PC-3 (cell line): ENCODE measurements at regions not wholly inside any gene's neighbourhood (a gene's known extent, or its start where the extent isn't known, plus 50 kb on each side); places are given as distances from the start of the nearest gene placed in this dataset.

Source experiments
- EZH2 ChIP-seq: fragments of 300-600 bp; sonication (generic); IDR thresholded peaks from one replicate; pipeline ENCODE4 v1.6.1; 2017; ENCODE audit warnings: antibody characterized with exemption, mild to moderate bottlenecking, low read length; ENCODE audit not compliant: unreplicated experiment
- EZH2phosphoT487 ChIP-seq: fragments of 300-600 bp; sonication (generic); IDR thresholded peaks from 2 replicates; pipeline ENCODE4 v1.6.1; 2018; ENCODE audit warnings: mild to moderate bottlenecking, antibody characterized with exemption, low read length, borderline replicate concordance
- TF ChIP-seq, protein P1 (sequence below): fragments of 300-600 bp; sonication (generic); conservative IDR thresholded peaks from 2 replicates; pipeline ENCODE4 v1.5.1; 2017; ENCODE audit warnings: antibody characterized with exemption, low read depth, mild to moderate bottlenecking, low read length

DNA sequence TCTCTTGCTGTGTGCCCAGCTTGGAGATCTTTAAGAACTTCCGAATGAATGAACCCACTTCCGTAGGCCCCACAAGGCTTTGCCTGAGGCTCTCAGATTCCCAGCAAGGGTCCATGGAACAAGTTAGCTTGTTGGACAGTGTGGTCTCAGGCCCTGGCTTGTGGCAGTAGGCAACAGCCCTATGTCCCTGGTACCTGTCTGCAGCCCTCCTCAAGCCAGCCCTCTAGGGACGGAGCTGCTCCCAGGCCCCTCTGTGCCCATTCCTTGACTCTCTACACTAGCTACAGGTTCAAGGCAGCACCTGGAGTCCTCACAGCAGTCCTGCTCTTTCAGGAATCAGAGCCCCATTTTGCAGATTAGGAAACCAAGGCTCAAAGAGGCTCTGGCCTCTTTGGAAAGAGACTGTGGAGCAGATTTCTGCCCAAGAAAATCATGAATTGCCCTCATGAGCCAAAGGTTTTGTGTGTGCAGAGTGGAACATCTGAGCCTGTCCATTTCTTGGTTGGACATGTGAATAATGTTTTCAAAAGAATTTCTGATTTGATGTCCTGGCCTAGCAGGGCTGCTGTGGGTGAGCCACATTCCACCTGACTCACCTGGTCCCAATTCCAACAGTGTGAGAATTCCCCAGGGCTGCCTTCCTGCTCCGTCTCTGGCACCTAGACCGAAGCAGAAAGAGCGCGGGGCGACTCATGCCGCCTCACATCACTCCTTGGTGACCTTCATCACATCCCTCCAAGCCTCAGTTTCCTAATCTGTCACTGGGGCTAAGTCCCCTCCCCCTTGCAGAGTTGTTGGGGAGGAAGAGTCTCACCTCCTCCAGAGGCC is 131.7 kb downstream of the BARX1 start:
- TF ChIP-seq, protein P1, sequence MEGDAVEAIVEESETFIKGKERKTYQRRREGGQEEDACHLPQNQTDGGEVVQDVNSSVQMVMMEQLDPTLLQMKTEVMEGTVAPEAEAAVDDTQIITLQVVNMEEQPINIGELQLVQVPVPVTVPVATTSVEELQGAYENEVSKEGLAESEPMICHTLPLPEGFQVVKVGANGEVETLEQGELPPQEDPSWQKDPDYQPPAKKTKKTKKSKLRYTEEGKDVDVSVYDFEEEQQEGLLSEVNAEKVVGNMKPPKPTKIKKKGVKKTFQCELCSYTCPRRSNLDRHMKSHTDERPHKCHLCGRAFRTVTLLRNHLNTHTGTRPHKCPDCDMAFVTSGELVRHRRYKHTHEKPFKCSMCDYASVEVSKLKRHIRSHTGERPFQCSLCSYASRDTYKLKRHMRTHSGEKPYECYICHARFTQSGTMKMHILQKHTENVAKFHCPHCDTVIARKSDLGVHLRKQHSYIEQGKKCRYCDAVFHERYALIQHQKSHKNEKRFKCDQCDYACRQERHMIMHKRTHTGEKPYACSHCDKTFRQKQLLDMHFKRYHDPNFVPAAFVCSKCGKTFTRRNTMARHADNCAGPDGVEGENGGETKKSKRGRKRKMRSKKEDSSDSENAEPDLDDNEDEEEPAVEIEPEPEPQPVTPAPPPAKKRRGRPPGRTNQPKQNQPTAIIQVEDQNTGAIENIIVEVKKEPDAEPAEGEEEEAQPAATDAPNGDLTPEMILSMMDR, result no peak
- TF ChIP-seq EZH2 (no peak), EZH2phosphoT487 (no peak)
